ENCODE measurements at regions not wholly inside any gene's neighbourhood (a gene's known extent, or its start where the extent isn't known, plus 50 kb on each side); places are given as distances from the start of the nearest gene placed in this dataset.

DNA sequence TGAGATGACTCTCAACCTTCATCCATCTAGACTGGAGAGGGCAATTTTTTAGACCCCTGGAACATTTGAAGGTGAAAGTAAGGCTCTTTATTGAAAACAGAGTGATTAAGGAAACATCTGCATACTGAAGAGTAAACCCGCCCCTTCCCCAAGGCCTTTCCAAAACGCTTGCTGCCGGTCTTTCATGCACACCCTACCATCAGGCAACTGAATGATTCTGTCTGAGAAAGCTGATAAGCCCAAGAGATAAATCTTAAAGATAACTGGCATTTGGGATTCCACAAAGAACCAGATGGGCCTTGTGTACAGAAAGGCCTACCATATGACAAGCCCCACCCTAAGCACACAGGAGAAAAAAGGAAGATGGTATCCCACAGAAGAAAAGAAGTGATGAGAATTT, 54.4 kb upstream of the PIK3R1 start:
- no TSS peak for BruUV-seq (replicated peaks)
- DNase-seq: no peak
- Mint-ChIP-seq H3K27me3 (ENCODE audit: unreplicated experiment) (no peaks in the 10 kb centered on the region), H3K36me3 (ENCODE audit: insufficient read depth, unreplicated experiment) (no peaks in the 10 kb centered on the region), H3K4me1 (ENCODE audit: low read depth, unreplicated experiment) (no peaks in the 10 kb centered on the region), H3K4me3 (ENCODE audit: low read depth, unreplicated experiment) (no peak overlapping the region), H3K27ac (ENCODE audit: unreplicated experiment) (no peak overlapping the region), H3K9me3 (ENCODE audit: low read depth, unreplicated experiment) (no peaks in the 10 kb centered on the region)
- TF ChIP-seq, protein P1, sequence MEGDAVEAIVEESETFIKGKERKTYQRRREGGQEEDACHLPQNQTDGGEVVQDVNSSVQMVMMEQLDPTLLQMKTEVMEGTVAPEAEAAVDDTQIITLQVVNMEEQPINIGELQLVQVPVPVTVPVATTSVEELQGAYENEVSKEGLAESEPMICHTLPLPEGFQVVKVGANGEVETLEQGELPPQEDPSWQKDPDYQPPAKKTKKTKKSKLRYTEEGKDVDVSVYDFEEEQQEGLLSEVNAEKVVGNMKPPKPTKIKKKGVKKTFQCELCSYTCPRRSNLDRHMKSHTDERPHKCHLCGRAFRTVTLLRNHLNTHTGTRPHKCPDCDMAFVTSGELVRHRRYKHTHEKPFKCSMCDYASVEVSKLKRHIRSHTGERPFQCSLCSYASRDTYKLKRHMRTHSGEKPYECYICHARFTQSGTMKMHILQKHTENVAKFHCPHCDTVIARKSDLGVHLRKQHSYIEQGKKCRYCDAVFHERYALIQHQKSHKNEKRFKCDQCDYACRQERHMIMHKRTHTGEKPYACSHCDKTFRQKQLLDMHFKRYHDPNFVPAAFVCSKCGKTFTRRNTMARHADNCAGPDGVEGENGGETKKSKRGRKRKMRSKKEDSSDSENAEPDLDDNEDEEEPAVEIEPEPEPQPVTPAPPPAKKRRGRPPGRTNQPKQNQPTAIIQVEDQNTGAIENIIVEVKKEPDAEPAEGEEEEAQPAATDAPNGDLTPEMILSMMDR (IDR thresholded peaks at IDR 0.05; ENCODE audit: unreplicated experiment): no peak
- intact Hi-C loops (cut with micrococcal nuclease; ENCODE audit: unreplicated experiment): no loop called here
- CTCF ChIA-PET: interaction anchor here (0.6 kb wide), 1 partner anchor 406 kb away, joined by 3 read pairs; no protein-coding TSS in a partner anchor

DNA sequence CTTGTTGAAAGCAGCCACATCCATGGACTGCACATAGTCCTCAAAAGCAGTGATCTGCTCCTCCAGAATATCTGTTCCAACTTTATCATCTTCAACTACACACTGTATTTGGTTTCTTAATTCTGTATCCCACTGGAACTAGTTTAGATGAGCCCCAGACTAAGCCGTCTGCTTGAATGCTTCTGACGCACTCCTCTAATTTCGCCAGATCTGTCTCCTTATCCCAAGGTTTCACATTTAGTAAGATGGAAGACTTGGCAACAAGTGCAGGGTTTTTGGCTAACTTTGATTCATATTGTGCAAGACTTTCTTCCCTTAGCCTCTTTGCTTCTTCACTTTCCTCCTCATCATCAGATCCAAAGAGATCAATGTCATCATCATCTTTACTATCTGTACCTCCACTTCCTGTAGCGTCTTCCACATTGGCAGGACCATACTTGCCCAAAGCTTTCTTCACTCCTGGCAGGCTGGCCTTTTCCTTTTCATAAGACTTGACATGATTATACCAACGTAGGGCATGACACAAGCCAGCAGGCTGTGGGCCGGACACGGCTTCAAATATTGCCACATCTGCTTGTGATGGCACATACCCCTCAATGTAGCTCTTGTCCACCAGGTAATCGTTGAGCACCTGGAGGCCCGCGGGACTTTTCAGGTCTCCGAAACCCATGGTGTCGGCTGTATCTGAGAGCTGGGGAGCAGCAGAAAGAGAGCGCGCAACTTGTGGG, 56.2 kb upstream of the PIK3R1 start:
- H3K4me1 Mint-ChIP-seq (ENCODE audit: low read depth, unreplicated experiment): no peaks in the 10 kb centered on the region
- TF ChIP-seq, protein P1 (IDR thresholded peaks at IDR 0.05; ENCODE audit: unreplicated experiment): no peak
- CTCF ChIA-PET: interaction anchor here (0.7 kb wide), 1 partner anchor 324 kb away, joined by 5 read pairs; no protein-coding TSS in a partner anchor
- intact Hi-C loops (cut with micrococcal nuclease; ENCODE audit: unreplicated experiment): no loop called here
- DNase-seq: no peak
- H3K27ac Mint-ChIP-seq (ENCODE audit: unreplicated experiment): no peak overlapping the region
- no peaks in the 10 kb centered on the region for H3K36me3 Mint-ChIP-seq (ENCODE audit: insufficient read depth, unreplicated experiment)
- no peaks in the 10 kb centered on the region for H3K27me3 Mint-ChIP-seq (ENCODE audit: unreplicated experiment)
- BruUV-seq (replicated peaks): no TSS peak
- H3K4me3 Mint-ChIP-seq (ENCODE audit: low read depth, unreplicated experiment): no peak overlapping the region
- no peaks in the 10 kb centered on the region for H3K9me3 Mint-ChIP-seq (ENCODE audit: low read depth, unreplicated experiment)

DNA sequence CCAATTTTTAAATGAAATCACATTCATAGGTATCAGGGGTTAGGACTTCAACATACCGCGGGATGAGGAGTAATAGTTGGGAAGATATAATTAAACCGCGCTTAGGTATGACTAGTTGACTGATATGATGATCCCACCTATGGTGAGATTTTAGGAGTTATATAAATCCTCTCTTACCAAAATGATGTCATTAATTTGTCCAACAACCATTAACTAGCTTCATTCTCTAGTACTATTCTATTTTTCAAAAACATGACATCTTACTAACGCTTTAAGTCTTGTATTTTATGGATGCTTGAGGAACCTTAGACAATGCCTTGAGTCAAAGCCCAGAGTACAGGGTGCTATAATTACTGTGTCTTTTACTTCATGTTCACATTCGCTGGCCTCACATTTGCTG, 59.6 kb upstream of the PIK3R1 start:
- no peaks in the 10 kb centered on the region for H3K4me1 Mint-ChIP-seq (ENCODE audit: low read depth, unreplicated experiment)
- H3K4me3 Mint-ChIP-seq (ENCODE audit: low read depth, unreplicated experiment): no peak overlapping the region
- H3K27ac Mint-ChIP-seq (ENCODE audit: unreplicated experiment): no peak overlapping the region
- BruUV-seq (replicated peaks): no TSS peak
- H3K27me3 Mint-ChIP-seq (ENCODE audit: unreplicated experiment): no peaks in the 10 kb centered on the region
- no peaks in the 10 kb centered on the region for H3K9me3 Mint-ChIP-seq (ENCODE audit: low read depth, unreplicated experiment)
- CTCF ChIA-PET: no interaction called here
- intact Hi-C loops (cut with micrococcal nuclease; ENCODE audit: unreplicated experiment): no loop called here
- TF ChIP-seq, protein P1 (IDR thresholded peaks at IDR 0.05; ENCODE audit: unreplicated experiment): no peak
- no peak for DNase-seq
- H3K36me3 Mint-ChIP-seq (ENCODE audit: insufficient read depth, unreplicated experiment): no peaks in the 10 kb centered on the region

DNA sequence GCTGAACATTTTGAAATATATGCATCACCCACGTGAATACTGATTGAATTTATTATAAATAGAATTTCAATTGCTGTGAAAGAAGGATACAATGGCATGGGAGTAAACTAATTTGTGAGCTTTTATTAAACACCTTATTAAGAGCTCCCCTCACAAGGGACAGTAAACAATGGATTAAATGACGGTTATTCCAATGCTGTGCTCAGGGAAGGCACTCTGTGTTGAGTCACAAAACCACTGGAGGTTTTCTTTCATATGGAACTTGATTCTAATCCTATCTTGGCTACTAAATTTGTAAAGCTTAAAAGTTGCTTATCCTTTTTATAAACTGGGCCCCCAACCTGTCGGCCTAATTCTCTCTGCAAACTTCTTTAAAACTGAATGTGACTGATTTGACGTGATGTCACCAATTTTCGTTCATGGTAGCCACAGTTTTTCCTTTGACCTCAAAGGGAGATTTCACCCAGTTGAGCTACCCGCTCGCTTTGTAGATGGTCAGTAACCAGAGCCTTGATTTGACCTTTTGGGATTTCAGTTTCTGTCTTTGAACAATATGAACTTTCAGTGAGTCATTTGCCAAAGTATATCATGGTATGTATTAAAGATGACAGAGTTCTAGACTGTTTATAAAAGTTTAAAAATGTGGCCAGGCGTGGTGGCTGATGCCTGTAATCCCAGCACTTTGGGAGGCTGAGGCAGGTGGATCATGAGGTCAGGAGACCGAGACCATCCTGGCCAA, 61.3 kb upstream of the PIK3R1 start:
- Mint-ChIP-seq H3K27ac (ENCODE audit: unreplicated experiment) (no peak overlapping the region), H3K27me3 (ENCODE audit: unreplicated experiment) (no peaks in the 10 kb centered on the region), H3K4me3 (ENCODE audit: low read depth, unreplicated experiment) (no peak overlapping the region), H3K9me3 (ENCODE audit: low read depth, unreplicated experiment) (no peaks in the 10 kb centered on the region), H3K4me1 (ENCODE audit: low read depth, unreplicated experiment) (peaks cover 3% of the 10 kb centered on the region), H3K36me3 (ENCODE audit: insufficient read depth, unreplicated experiment) (no peaks in the 10 kb centered on the region)
- intact Hi-C loops (cut with micrococcal nuclease; ENCODE audit: unreplicated experiment): no loop called here
- TF ChIP-seq, protein P1 (IDR thresholded peaks at IDR 0.05; ENCODE audit: unreplicated experiment): no peak
- DNase-seq: no peak
- no TSS peak for BruUV-seq (replicated peaks)
- CTCF ChIA-PET: no interaction called here
